ENCODE measurements at regions not wholly inside any gene's neighbourhood (a gene's known extent, or its start where the extent isn't known, plus 50 kb on each side); places are given as distances from the start of the nearest gene placed in this dataset.
A peak's percentile ranks its signal among the peaks of the same experiment; 100 is the strongest.

GRCh38 chr2:48174503-48174902 lies 140.0 kb upstream of the FOXN2 start:
- no peak for TF ChIP-seq CTCF (IDR thresholded peaks at IDR 0.05; ENCODE audit: low read depth, low read length, missing control alignments)
- no peak for DNase-seq (ENCODE audit: extremely low read depth, low read depth)
- H3K4me3 ChIP-seq (replicated peaks; ENCODE audit: low read depth, low read length): no peak overlapping the region

- no peak for TF ChIP-seq CTCF (IDR thresholded peaks at IDR 0.05; ENCODE audit: low read depth, low read length, missing control alignments)
- DNase-seq (ENCODE audit: extremely low read depth, low read depth): peak; percentile 26
- H3K4me3 ChIP-seq (replicated peaks; ENCODE audit: low read depth, low read length): no peak overlapping the region
Measured at GRCh38 chr2:48175254-48175653, 139.2 kb upstream of the FOXN2 start.

- no peak for TF ChIP-seq CTCF (IDR thresholded peaks at IDR 0.05; ENCODE audit: low read depth, low read length, missing control alignments)
- H3K4me3 ChIP-seq (replicated peaks; ENCODE audit: low read depth, low read length): no peak overlapping the region
- DNase-seq (ENCODE audit: extremely low read depth, low read depth): no peak
Measured at GRCh38 chr2:48175656-48176055, 138.8 kb upstream of the FOXN2 start.

- no peak for TF ChIP-seq CTCF (IDR thresholded peaks at IDR 0.05; ENCODE audit: low read depth, low read length, missing control alignments)
- H3K4me3 ChIP-seq (replicated peaks; ENCODE audit: low read depth, low read length): no peak overlapping the region
- DNase-seq (ENCODE audit: extremely low read depth, low read depth): no peak
Measured at GRCh38 chr2:48176876-48177275, 137.6 kb upstream of the FOXN2 start.

- no peak for TF ChIP-seq CTCF (IDR thresholded peaks at IDR 0.05; ENCODE audit: low read depth, low read length, missing control alignments)
- DNase-seq (ENCODE audit: extremely low read depth, low read depth): no peak
- H3K4me3 ChIP-seq (replicated peaks; ENCODE audit: low read depth, low read length): no peak overlapping the region
Measured at GRCh38 chr2:48178611-48179010, 135.9 kb upstream of the FOXN2 start.

GRCh38 chr2:48180557-48180956 lies 133.9 kb upstream of the FOXN2 start:
- H3K4me3 ChIP-seq (replicated peaks; ENCODE audit: low read depth, low read length): no peak overlapping the region
- no peak for TF ChIP-seq CTCF (IDR thresholded peaks at IDR 0.05; ENCODE audit: low read depth, low read length, missing control alignments)
- no peak for DNase-seq (ENCODE audit: extremely low read depth, low read depth)

- DNase-seq (ENCODE audit: extremely low read depth, low read depth): no peak
- no peak for TF ChIP-seq CTCF (IDR thresholded peaks at IDR 0.05; ENCODE audit: low read depth, low read length, missing control alignments)
- H3K4me3 ChIP-seq (replicated peaks; ENCODE audit: low read depth, low read length): no peak overlapping the region
Measured at GRCh38 chr2:48183276-48183675, 131.2 kb upstream of the FOXN2 start.

All from HFF-Myc (cell line).